Fibroblast of pulmonary artery (primary cell): ENCODE measurements at regions not wholly inside any gene's neighbourhood (a gene's known extent, or its start where the extent isn't known, plus 50 kb on each side); places are given as distances from the start of the nearest gene placed in this dataset.
"Not testable (repeated sequence)": the region's sequence is repeated elsewhere in the genome, so short reads cannot be mapped to it uniquely, and the experiment has no call there.

ENCODE experiments used
- DNase-seq: peaks from one replicate; pipeline ENCODE4 v3.0.0-alpha.2; 2010; ENCODE audit warnings: low read depth
- H3K4me3 ChIP-seq: replicated peaks from 2 replicates; pipeline ENCODE4 v1.5.1; 2011; ENCODE audit warnings: low read depth, mild to moderate bottlenecking, control low read depth, low read length, moderate library complexity
- CTCF ChIP-seq: IDR thresholded peaks from 2 replicates; pipeline ENCODE4 v1.5.1; 2011; ENCODE audit warnings: mild to moderate bottlenecking, control low read depth, low read length, inconsistent platforms; ENCODE audit errors: missing control alignments

GRCh38 chr7:81873559-81873958, 103.7 kb upstream of the HGF start:
- TF ChIP-seq CTCF, result no peak
- DNase-seq, result peak; percentile 82
- H3K4me3 ChIP-seq, result no peak overlapping the region

GRCh38 chr7:81871606-81872265, 101.9 kb upstream of the HGF start:
- DNase-seq, result peak; percentile 36
- TF ChIP-seq CTCF, result no peak
- no peak overlapping the region for H3K4me3 ChIP-seq

GRCh38 chr7:81870608-81871007, 100.8 kb upstream of the HGF start:
- TF ChIP-seq CTCF, result no peak
- H3K4me3 ChIP-seq, result no peak overlapping the region

GRCh38 chr7:81869670-81870069, 99.8 kb upstream of the HGF start:
- no peak overlapping the region for H3K4me3 ChIP-seq
- DNase-seq, result no peak
- no peak for TF ChIP-seq CTCF

More at GRCh38 chr7:81870608-81871007, 100.8 kb upstream of the HGF start:
- DNase-seq, result no peak

GRCh38 chr7:81865754-81866153, 95.9 kb upstream of the HGF start:
- no peak overlapping the region for H3K4me3 ChIP-seq
- TF ChIP-seq CTCF, result no peak
- DNase-seq, result no peak

- no peak for DNase-seq
- no peak overlapping the region for H3K4me3 ChIP-seq
- no peak for TF ChIP-seq CTCF
Measured at GRCh38 chr7:81859433-81859832, 89.6 kb upstream of the HGF start.

GRCh38 chr7:81858820-81859219, 89.0 kb upstream of the HGF start:
- DNase-seq, H3K4me3 ChIP-seq: not testable (repeated sequence)
